CD4-positive, alpha-beta T cell (primary cell): ENCODE measurements at regions not wholly inside any gene's neighbourhood (a gene's known extent, or its start where the extent isn't known, plus 50 kb on each side); places are given as distances from the start of the nearest gene placed in this dataset. TPM values are rescaled to one million over a fixed set of nuclear protein-coding genes. Genes with fewer than 3 reads are reported as not detected.

Experiments used
- ATAC-seq: fragments of 200-7000 bp; cut with Tn5 transposase; one replicate; pipeline ENCODE4 v1.10.0; 2022; ENCODE audit warnings: mild to moderate bottlenecking; ENCODE audit not compliant: poor library complexity
- CTCF ChIA-PET: fragments of 350-600 bp; sonication (Branson Sonifier 250); formaldehyde crosslinking; loops from one replicate; lab custom pipeline; 2021; ENCODE audit warnings: antibody characterized with exemption, inconsistent platforms; lab: Charles Lee
- POLR2A ChIA-PET: fragments of 350-600 bp; sonication (Branson Sonifier 250); formaldehyde crosslinking; loops from one replicate; lab custom pipeline; 2021; ENCODE audit warnings: antibody characterized with exemption, inconsistent platforms; lab: Charles Lee
- DNase-seq, 14 experiments: peaks; one replicate each; pipeline ENCODE4 v3.0.0-alpha.2; 2013 to 2020; ENCODE audit warnings: mixed read lengths in 2 of 14
- H3K27ac ChIP-seq, 2 donors: one replicate each; pipeline versions ENCODE4 v1.5.1 to v1.7.0; 2013; ENCODE audit warnings: low read length in 2 of 2, low read depth in 1 of 2, mild to moderate bottlenecking in 1 of 2
- H3K27me3 ChIP-seq, 2 experiments: 1 replicate in 1 of 2; 2 replicates in 1 of 2; pipeline versions ENCODE4 v1.6.1 to v1.7.0; 2013; ENCODE audit warnings: low read length in 2 of 2, control low read depth in 1 of 2, mild to moderate bottlenecking in 1 of 2, moderate library complexity in 1 of 2; ENCODE audit not compliant: insufficient read depth in 2 of 2, control insufficient read depth in 1 of 2
- H3K36me3 ChIP-seq: one replicate; pipeline ENCODE4 v1.6.1; 2013; ENCODE audit warnings: low read length, control low read depth; ENCODE audit not compliant: insufficient read depth
- H3K4me1 ChIP-seq: one replicate; pipeline ENCODE4 v1.6.1; 2013; ENCODE audit warnings: low read length, control low read depth; ENCODE audit not compliant: insufficient read depth
- H3K4me3 ChIP-seq: one replicate; pipeline ENCODE4 v1.5.1; 2013; ENCODE audit warnings: mild to moderate bottlenecking, low read length, moderate library complexity
- H3K9me3 ChIP-seq, 2 experiments: 1 replicate in 1 of 2; 2 replicates in 1 of 2; pipeline versions ENCODE4 v1.6.1 to v1.7.0; 2013; ENCODE audit warnings: low read length in 2 of 2, mild to moderate bottlenecking in 2 of 2, control low read depth in 1 of 2, moderate library complexity in 1 of 2; ENCODE audit not compliant: control insufficient read depth in 1 of 2, insufficient read depth in 1 of 2
- H3K27ac Mint-ChIP-seq: one replicate; pipeline ENCODE4 v1.8.0; 2020; ENCODE audit warnings: mixed read lengths
- H3K27me3 Mint-ChIP-seq: one replicate; pipeline ENCODE4 v1.8.0; 2021; ENCODE audit warnings: mixed read lengths
- H3K36me3 Mint-ChIP-seq: one replicate; pipeline ENCODE4 v1.8.0; 2021; ENCODE audit warnings: low read depth, mixed read lengths
- H3K4me1 Mint-ChIP-seq: one replicate; pipeline ENCODE4 v1.8.0; 2021; ENCODE audit warnings: low read depth, mixed read lengths
- H3K4me3 Mint-ChIP-seq: one replicate; pipeline ENCODE4 v1.8.0; 2020; ENCODE audit warnings: mild to moderate bottlenecking, mixed read lengths
- H3K9me3 Mint-ChIP-seq: one replicate; pipeline ENCODE4 v1.8.0; 2020; ENCODE audit warnings: mixed read lengths
- intact Hi-C, 2 experiments: fragments of 100-400 bp; cut with DNase I in 1 of 2; cut with micrococcal nuclease in 1 of 2; formaldehyde crosslinking; loops; one replicate each; pipeline versions ENCODE4 v1.15.1 to v1.9.0; 2023 to 2025; cut with DNase I, micrococcal nuclease
- microRNA-seq: library from miRNA; unstranded; fragments of <30 nt; microRNA quantifications from one replicate; pipeline ENCODE4 v1.2.0, GENCODE V29; 2021; ENCODE audit warnings: borderline microRNAs expressed, borderline replicate concordance
- TF ChIP-seq, protein P1 (sequence below): fragments of 200-600 bp; IDR thresholded peaks from one replicate; pipeline ENCODE4 v1.8.0; 2022; ENCODE audit warnings: antibody characterized with exemption, mild to moderate bottlenecking

DNA sequence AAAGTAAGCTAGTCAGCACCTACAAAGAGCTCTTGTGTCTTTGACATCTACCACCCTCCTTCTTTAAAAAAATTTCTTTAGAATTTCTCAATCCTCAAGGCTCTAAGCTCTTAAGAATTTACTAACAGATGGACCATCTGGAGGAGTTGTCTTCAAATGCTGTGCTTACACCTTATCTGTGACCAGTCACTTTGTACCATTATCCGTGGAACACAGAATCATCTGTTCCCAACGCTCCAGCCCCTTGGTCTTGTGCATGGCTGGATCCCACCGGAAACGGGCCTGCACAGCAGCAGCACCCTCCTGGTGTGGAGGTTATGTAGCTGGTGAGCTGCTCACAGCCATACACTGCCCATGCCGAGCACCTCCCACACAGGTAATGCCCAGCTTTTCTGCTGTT, 89.0 kb downstream of the TBX19 start:
- Mint-ChIP-seq H3K9me3 (no peaks in the 10 kb centered on the region), H3K27ac (no peak overlapping the region), H3K4me1 (peaks cover 6% of the 10 kb centered on the region), H3K36me3 (no peaks in the 10 kb centered on the region), H3K4me3 (no peak overlapping the region), H3K27me3 (no peaks in the 10 kb centered on the region)
- Histone ChIP-seq H3K4me1 (peaks cover 10% of the 10 kb centered on the region), H3K27ac (no peak overlapping the region), H3K4me3 (no peak overlapping the region), H3K36me3 (no peaks in the 10 kb centered on the region), H3K27me3 (no peaks in the 10 kb centered on the region), H3K9me3 (no peaks in the 10 kb centered on the region)
- DNase-seq (no peak), ATAC-seq (no peak)
- intact Hi-C loops: loop anchor here in 1 of 2 experiments (10.0 kb wide), 1 partner anchor 135 kb away; no protein-coding TSS in a partner anchor
- TF ChIP-seq, protein P1, sequence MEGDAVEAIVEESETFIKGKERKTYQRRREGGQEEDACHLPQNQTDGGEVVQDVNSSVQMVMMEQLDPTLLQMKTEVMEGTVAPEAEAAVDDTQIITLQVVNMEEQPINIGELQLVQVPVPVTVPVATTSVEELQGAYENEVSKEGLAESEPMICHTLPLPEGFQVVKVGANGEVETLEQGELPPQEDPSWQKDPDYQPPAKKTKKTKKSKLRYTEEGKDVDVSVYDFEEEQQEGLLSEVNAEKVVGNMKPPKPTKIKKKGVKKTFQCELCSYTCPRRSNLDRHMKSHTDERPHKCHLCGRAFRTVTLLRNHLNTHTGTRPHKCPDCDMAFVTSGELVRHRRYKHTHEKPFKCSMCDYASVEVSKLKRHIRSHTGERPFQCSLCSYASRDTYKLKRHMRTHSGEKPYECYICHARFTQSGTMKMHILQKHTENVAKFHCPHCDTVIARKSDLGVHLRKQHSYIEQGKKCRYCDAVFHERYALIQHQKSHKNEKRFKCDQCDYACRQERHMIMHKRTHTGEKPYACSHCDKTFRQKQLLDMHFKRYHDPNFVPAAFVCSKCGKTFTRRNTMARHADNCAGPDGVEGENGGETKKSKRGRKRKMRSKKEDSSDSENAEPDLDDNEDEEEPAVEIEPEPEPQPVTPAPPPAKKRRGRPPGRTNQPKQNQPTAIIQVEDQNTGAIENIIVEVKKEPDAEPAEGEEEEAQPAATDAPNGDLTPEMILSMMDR: no peak
- ChIA-PET POLR2A (no interaction called here), CTCF (interaction anchor here (0.6 to 1.1 kb wide), 2 partner anchors 27 to 29 kb away, joined by 3 read pairs; no protein-coding TSS in a partner anchor)

DNA sequence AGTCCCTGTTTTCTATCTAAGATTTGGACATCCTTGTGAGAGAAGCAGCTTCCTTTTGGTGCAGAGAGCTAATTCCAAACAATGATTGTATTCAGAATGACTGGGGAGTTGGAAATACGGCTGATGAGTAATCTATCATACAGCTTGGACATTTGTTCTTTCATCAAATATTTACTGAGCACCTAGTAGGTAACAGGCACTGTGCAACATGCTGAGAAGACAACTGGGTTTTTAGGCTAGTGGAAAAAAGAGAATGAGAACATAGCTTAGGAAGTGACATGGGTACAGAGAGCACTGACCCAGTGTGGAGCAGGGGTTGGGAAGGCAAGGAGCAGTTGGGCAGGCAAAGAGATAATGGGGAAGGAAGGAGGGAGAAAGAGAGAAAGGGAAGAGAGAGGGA, 87.5 kb downstream of the TBX19 start:
- POLR2A ChIA-PET: interaction anchor here (1.1 kb wide), 1 partner anchor 25 kb away, joined by 3 read pairs; no protein-coding TSS in a partner anchor
- Histone ChIP-seq H3K4me3 (no peak overlapping the region), H3K27ac (no peak overlapping the region), H3K27me3 (no peaks in the 10 kb centered on the region), H3K9me3 (no peaks in the 10 kb centered on the region), H3K36me3 (no peaks in the 10 kb centered on the region), H3K4me1 (peaks cover 21% of the 10 kb centered on the region)
- ATAC-seq (no peak), DNase-seq (no peak)
- CTCF ChIA-PET: no interaction called here
- H3K27ac Mint-ChIP-seq: no peak overlapping the region
- peaks cover 10% of the 10 kb centered on the region for H3K4me1 Mint-ChIP-seq
- TF ChIP-seq, protein P1: no peak
- no peaks in the 10 kb centered on the region for H3K27me3 Mint-ChIP-seq
- no peak overlapping the region for H3K4me3 Mint-ChIP-seq
- H3K36me3 Mint-ChIP-seq: no peaks in the 10 kb centered on the region
- intact Hi-C loops: loop anchor here in 1 of 2 experiments (10.0 kb wide), 1 partner anchor 133 kb away; no protein-coding TSS in a partner anchor
- no peaks in the 10 kb centered on the region for H3K9me3 Mint-ChIP-seq

DNA sequence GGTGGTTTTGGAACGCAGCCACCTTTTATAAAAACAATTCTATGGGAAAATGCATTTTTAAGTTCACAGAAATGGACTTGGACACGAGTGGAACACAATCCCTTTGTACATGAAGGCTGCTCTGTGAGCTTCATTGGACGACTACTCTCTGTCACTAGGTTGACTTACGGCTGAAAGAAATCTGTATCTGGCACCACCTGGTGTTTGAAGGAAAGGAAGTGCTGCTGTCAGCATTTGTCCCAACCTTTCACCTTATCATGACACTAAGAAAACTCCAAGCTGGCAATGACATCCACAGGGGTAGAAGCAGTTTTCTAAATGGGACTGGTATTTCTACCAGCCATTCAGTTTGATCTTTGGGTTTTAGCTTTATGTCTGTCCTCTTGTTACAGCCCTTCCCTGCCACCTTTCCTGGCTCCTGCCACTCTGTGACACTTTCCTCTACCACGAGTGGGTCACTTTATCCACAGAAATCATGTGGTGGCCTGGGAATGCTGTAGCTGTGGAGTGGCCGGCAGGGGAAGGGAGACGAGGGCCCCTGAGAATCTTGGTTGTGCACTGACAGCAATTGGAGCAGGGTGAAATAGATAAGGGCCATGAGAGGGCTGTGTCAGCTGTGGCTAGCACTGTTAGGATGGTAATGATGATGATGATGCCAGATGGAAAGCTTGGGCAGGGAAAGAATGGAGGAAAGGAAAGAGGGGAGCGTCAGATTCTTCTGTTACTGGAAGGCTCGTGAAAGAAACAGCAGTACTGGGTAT, 85.2 kb downstream of the TBX19 start:
- Histone ChIP-seq H3K27me3 (no peaks in the 10 kb centered on the region), H3K4me1 (peaks cover 40% of the 10 kb centered on the region), H3K4me3 (no peak overlapping the region), H3K36me3 (no peaks in the 10 kb centered on the region), H3K27ac (no peak overlapping the region), H3K9me3 (no peaks in the 10 kb centered on the region)
- peak; percentile 27 for ATAC-seq
- CTCF ChIA-PET: interaction anchor here (2.4 kb wide), 1 partner anchor 24 kb away, joined by 21 read pairs; no protein-coding TSS in a partner anchor
- peaks cover 28% of the 10 kb centered on the region for H3K4me1 Mint-ChIP-seq
- TF ChIP-seq, protein P1: peak; percentile 31
- H3K27ac Mint-ChIP-seq: no peak overlapping the region
- H3K27me3 Mint-ChIP-seq: no peaks in the 10 kb centered on the region
- H3K4me3 Mint-ChIP-seq: no peak overlapping the region
- DNase-seq: peak in 4 of 14 experiments; percentile 32 to 71 (median 61)
- H3K36me3 Mint-ChIP-seq: no peaks in the 10 kb centered on the region
- intact Hi-C loops: loop anchor here (2.0 to 10.0 kb wide), 2 partner anchors 23 to 131 kb away; no protein-coding TSS in a partner anchor
- POLR2A ChIA-PET: interaction anchor here (0.7 to 2.9 kb wide), 4 partner anchors 8 to 170 kb away, joined by 3 to 26 read pairs (median 3); no protein-coding TSS in a partner anchor
- H3K9me3 Mint-ChIP-seq: no peaks in the 10 kb centered on the region

Small RNA genes in the stretch of these regions (microRNA-seq; reads per million reads assigned to microRNA genes)
- gene MIR557: not detected
